ACC112 (cell line): ENCODE measurements at regions not wholly inside any gene's neighbourhood (a gene's known extent, or its start where the extent isn't known, plus 50 kb on each side); places are given as distances from the start of the nearest gene placed in this dataset.

Experiments used
- H2AFZ ChIP-seq: fragments of 200-600 bp; sonication (generic); one replicate; pipeline ENCODE4 v1.6.0; 2017; ENCODE audit warnings: antibody characterized with exemption, low read length; ENCODE audit not compliant: unreplicated experiment
- H3K27ac ChIP-seq: fragments of 200-600 bp; sonication (generic); 2 replicates; pipeline ENCODE4 v1.5.1; 2014; ENCODE audit warnings: low read depth, mild to moderate bottlenecking, antibody characterized with exemption, low read length, moderate library complexity
- H3K27me3 ChIP-seq: fragments of 200-600 bp; sonication (generic); 2 replicates; pipeline ENCODE4 v1.6.1; 2014; ENCODE audit warnings: mild to moderate bottlenecking, antibody characterized with exemption, low read length, moderate library complexity, mixed read lengths; ENCODE audit not compliant: insufficient read depth
- H3K36me3 ChIP-seq: fragments of 200-600 bp; sonication (generic); 2 replicates; pipeline ENCODE4 v1.6.1; 2016; ENCODE audit warnings: mild to moderate bottlenecking, antibody characterized with exemption, low read length, moderate library complexity, mixed read lengths; ENCODE audit not compliant: insufficient read depth
- H3K4me1 ChIP-seq: fragments of 200-600 bp; sonication (generic); one replicate; pipeline ENCODE4 v1.6.1; 2016; ENCODE audit warnings: low read length, mixed read lengths; ENCODE audit not compliant: insufficient read depth, unreplicated experiment, control insufficient read depth
- H3K4me3 ChIP-seq: fragments of 200-600 bp; sonication (generic); 2 replicates; pipeline ENCODE4 v1.5.1; 2014; ENCODE audit warnings: mild to moderate bottlenecking, low read depth, low read length
- H3K79me2 ChIP-seq: fragments of 200-600 bp; sonication (generic); one replicate; pipeline ENCODE4 v1.6.0; 2016; ENCODE audit warnings: low read length; ENCODE audit not compliant: control insufficient read depth, unreplicated experiment, insufficient read depth

DNA sequence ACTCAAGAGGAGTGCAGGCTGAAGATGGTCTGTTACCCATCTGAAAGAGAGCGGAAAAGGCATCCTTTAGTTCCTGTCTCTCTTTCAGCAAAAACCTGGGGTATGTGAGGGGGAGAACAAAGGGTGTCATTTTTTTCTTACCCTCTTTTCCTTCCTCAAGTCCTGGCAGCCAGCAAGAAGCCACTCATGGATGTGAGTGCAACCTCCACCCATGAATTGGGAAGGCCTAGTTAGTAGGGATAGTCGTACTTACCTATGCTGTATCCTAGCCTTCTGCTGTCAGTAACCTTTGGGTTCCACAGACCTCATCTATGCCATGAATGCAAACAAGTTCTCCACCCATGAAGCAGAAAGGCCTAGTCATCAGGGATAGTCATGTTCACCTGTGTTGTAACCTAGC lies 472.8 kb downstream of the ZIC1 start:
- no peak overlapping the region for H3K27ac ChIP-seq
- no peaks in the 10 kb centered on the region for H3K4me1 ChIP-seq
- no peak overlapping the region for H3K4me3 ChIP-seq
- no peaks in the 10 kb centered on the region for H3K36me3 ChIP-seq
- H3K79me2 ChIP-seq, result no peaks in the 10 kb centered on the region
- no peaks in the 10 kb centered on the region for H3K27me3 ChIP-seq
- no peak overlapping the region for H2AFZ ChIP-seq

DNA sequence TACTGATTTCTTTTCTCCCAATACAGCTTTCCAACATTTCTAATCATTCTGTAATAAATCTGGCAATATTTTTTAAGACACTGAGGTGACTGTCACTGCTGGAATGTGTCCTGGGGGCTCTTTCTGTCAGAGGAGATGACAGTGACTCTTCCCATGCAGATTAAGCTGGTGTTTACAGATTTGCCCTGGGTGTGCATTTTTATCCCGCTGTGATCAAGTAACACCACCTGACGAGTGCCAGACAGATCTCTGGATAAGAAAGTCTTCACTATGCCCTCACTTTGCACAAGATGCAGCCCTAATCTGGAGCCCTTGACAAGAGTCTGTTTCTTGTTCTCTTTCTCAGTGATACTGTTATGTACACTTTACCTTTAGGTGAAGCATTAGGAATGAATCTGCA lies 477.7 kb downstream of the ZIC1 start:
- H3K4me3 ChIP-seq, result no peak overlapping the region
- no peaks in the 10 kb centered on the region for H3K79me2 ChIP-seq
- no peaks in the 10 kb centered on the region for H3K36me3 ChIP-seq
- H3K27me3 ChIP-seq, result no peaks in the 10 kb centered on the region
- H3K27ac ChIP-seq, result no peak overlapping the region
- no peak overlapping the region for H2AFZ ChIP-seq
- H3K4me1 ChIP-seq, result no peaks in the 10 kb centered on the region

DNA sequence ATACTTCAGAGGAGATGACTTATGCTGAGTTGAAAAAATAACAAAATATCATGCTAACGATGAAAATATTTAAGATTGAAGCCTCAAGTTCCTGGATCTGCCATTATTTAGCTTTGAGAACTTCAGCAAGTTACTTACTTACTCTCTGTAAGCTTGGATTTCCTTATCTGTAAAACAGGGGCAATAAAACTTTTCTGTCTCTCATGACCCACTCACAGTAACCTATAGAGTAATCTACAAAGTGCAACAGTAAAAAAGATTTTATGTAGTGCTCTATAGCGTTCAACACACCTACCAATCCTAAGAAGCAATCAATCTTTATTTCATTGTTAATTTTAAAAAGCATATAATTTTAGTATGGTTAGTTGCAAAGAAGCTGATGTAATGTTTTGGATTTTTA lies 478.6 kb downstream of the ZIC1 start:
- H3K4me1 ChIP-seq, result no peaks in the 10 kb centered on the region
- H3K79me2 ChIP-seq, result no peaks in the 10 kb centered on the region
- no peak overlapping the region for H3K27ac ChIP-seq
- H3K27me3 ChIP-seq, result no peaks in the 10 kb centered on the region
- no peaks in the 10 kb centered on the region for H3K36me3 ChIP-seq
- H2AFZ ChIP-seq, result no peak overlapping the region
- no peak overlapping the region for H3K4me3 ChIP-seq

DNA sequence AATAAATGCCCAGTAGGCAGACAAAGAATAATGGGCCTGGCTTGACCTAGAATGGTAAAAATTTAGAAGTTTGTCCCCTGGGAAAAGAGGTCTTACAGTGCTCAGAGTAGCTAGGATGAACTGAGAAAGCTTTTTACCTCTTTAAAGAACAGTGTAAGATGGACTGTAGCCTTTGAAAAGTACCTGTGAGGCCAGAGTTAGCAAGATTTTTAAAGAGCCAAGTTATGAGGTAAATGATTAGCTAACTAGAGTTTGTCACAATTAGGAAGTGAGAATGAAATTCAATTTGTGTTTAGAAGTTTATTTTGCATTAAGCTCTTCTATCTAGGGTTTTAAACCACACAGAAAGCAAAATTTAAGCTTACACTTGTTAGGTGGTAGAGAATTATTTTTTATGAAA lies 480.9 kb downstream of the ZIC1 start:
- Histone ChIP-seq H3K36me3 (no peaks in the 10 kb centered on the region), H3K4me3 (no peak overlapping the region), H3K79me2 (no peaks in the 10 kb centered on the region), H3K4me1 (no peaks in the 10 kb centered on the region), H2AFZ (no peak overlapping the region), H3K27me3 (no peaks in the 10 kb centered on the region), H3K27ac (no peak overlapping the region)

DNA sequence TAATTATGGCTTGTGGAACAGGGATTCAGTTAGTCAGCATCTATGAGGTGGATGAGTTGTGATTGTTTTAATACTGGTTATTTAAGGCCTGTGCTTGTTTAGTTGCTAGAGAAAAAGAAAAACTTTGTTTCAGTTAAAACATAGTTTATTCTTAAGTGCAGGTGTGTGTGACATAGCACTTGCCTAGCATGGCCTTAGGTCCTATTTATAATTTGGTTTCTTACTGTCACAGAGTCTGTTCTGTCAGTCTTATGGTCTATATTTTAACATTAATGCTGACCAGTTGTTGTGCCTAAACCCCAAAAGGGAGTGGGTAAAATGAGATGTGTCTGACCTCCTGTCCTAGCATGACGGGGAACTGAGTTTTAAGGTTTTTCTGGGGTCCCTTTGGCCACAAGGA lies 486.3 kb downstream of the ZIC1 start:
- no peak overlapping the region for H3K4me3 ChIP-seq
- no peaks in the 10 kb centered on the region for H3K79me2 ChIP-seq
- H3K27ac ChIP-seq, result no peak overlapping the region
- H3K4me1 ChIP-seq, result no peaks in the 10 kb centered on the region
- H3K36me3 ChIP-seq, result no peaks in the 10 kb centered on the region
- no peaks in the 10 kb centered on the region for H3K27me3 ChIP-seq
- no peak overlapping the region for H2AFZ ChIP-seq

DNA sequence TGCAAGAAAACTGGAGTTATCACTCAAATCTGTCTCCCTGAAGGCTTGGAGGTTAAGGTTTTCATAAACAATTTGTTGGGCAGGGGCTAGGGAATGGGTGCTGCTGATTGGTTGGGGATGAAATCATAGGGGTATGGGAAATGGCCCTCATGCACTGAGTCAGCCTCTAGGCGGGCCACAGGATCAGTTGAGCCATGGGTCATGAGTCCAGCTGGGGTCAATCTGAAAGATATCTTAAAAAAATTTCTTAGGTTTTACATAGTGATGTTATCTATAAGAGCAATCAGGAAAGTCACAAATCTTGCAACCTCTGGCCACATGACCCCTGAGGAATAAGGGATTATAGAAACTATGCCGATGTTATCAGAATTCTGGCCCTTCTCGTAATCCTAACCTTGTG lies 491.7 kb downstream of the ZIC1 start:
- no peak overlapping the region for H2AFZ ChIP-seq
- H3K36me3 ChIP-seq, result no peaks in the 10 kb centered on the region
- H3K4me1 ChIP-seq, result no peaks in the 10 kb centered on the region
- H3K27me3 ChIP-seq, result no peaks in the 10 kb centered on the region
- H3K79me2 ChIP-seq, result no peaks in the 10 kb centered on the region
- no peak overlapping the region for H3K4me3 ChIP-seq
- no peak overlapping the region for H3K27ac ChIP-seq

DNA sequence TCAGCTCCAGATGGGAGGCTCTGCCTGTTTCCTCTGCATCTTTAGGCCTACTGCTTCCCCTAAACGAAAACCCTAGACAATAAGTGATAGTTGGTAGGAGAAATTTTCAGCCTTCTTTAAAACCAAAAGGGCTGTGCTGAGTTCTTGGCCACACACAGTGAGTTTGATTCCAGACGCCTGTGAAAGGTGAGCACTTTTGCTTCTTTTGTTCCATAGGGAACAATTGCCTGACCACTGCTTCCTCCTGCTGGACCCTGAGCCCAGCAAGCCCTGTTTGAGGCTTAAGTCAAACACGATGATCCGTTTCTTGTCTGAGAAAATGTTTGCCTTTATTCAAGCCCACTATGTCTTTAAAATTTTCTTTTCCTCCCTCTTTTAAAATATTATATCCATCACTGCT lies 493.9 kb downstream of the ZIC1 start:
- no peak overlapping the region for H3K4me3 ChIP-seq
- H2AFZ ChIP-seq, result no peak overlapping the region
- no peaks in the 10 kb centered on the region for H3K36me3 ChIP-seq
- no peak overlapping the region for H3K27ac ChIP-seq
- H3K27me3 ChIP-seq, result no peaks in the 10 kb centered on the region
- H3K4me1 ChIP-seq, result peaks cover 6% of the 10 kb centered on the region
- H3K79me2 ChIP-seq, result no peaks in the 10 kb centered on the region

DNA sequence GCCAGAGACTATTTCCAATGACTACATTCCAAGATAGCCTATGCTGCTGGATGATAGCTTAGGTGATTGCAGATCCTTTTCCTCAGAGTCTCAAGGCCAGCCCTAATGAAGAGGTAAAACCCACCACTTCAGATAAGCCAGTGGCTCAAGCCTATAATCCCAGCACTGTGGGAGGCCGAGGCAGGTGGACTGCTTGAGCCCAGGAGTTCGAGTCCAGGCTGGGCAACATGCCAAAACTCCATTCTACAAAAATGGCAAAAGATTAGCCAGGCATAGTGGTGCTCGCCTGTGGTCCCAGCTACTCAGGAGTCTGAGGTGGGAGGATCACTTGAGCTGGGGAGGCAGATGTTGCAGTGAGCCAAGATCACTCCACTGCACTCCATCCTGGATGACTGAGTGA lies 495.3 kb downstream of the ZIC1 start:
- Histone ChIP-seq H3K27ac (no peak overlapping the region), H3K4me3 (no peak overlapping the region), H3K79me2 (no peaks in the 10 kb centered on the region), H3K27me3 (no peaks in the 10 kb centered on the region), H3K36me3 (no peaks in the 10 kb centered on the region), H3K4me1 (peaks cover 6% of the 10 kb centered on the region), H2AFZ (no peak overlapping the region)

DNA sequence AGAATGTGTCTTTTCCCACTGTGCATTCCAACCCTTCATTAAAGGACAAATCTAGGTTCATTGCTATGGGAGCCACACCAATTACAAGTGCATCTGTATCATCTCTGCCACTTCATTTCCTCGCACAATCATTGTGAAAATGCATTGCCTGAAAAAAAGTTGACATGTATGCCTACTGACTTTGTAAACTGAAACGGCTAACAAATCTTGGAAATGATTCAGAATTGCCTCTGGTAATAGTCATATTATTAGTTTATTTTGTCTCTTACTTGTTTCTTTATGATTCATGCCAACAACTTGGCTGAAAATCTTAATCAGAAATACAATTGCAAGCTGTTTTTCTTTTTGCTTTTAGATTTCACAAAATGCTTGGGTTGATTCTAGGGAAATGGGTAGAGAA lies 497.1 kb downstream of the ZIC1 start:
- Histone ChIP-seq H3K27ac (no peak overlapping the region), H2AFZ (no peak overlapping the region), H3K36me3 (no peaks in the 10 kb centered on the region), H3K4me3 (no peak overlapping the region), H3K27me3 (no peaks in the 10 kb centered on the region), H3K4me1 (peaks cover 6% of the 10 kb centered on the region), H3K79me2 (no peaks in the 10 kb centered on the region)

DNA sequence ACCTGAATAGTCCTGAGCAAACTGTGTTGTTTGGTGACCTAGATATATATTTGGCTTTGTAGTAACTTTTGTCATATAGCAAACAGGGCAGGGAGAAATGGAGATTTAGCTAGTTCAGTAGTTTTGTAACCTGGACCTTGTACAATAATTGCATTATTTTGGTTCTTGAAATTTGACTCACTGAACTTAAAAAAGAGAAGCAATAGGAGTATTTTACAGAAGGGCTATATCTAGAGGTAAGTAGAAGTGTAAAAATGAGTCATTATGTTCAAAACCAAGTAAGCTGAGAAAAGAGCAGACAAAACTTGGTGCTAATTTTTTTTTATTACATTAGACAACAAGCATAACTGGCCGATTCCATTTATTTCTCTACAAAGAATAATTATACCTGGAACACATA lies 505.4 kb downstream of the ZIC1 start:
- no peaks in the 10 kb centered on the region for H3K36me3 ChIP-seq
- H3K4me3 ChIP-seq, result no peak overlapping the region
- no peaks in the 10 kb centered on the region for H3K79me2 ChIP-seq
- H3K27ac ChIP-seq, result no peak overlapping the region
- H3K27me3 ChIP-seq, result no peaks in the 10 kb centered on the region
- H3K4me1 ChIP-seq, result no peaks in the 10 kb centered on the region
- no peak overlapping the region for H2AFZ ChIP-seq

DNA sequence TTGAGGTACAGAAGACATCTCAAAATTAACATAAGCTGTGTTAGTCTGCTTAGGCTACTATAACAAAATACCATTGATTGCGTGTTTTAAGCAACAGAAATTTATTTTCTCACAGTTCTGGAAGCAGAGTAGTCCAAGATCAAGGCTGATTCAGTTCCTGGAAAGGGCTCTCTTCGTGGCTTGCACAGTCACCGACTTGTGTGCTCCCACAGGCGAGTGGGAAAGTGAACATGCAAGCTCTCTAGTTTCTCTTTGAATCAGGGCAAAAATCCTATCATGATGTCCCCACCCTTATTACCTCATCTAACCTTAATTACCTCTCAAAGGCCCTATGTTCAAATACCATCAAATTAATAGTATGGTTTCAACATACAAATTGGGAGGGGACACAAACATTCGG lies 505.9 kb downstream of the ZIC1 start:
- Histone ChIP-seq H3K79me2 (no peaks in the 10 kb centered on the region), H3K4me1 (no peaks in the 10 kb centered on the region), H2AFZ (no peak overlapping the region), H3K27me3 (no peaks in the 10 kb centered on the region), H3K36me3 (no peaks in the 10 kb centered on the region), H3K27ac (no peak overlapping the region), H3K4me3 (no peak overlapping the region)

DNA sequence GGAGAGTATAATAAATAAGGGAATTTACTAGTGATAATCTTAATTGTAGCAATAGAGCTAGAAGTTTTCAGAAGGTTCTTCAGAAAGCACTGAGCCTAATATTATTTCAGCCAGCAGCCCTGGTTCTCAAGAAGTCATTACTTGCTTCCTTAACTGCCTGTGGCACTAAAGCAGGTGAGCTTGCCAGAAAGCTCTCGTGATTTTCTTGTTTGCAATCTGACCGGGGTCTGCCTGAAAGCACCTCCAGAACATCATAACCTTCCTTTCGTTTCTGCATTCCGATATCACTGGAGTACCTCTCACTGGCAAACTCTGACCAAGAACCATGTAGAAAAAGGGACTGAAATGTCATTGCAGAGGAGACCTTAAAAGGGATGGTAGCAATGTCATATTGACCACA lies 510.3 kb downstream of the ZIC1 start:
- no peaks in the 10 kb centered on the region for H3K27me3 ChIP-seq
- no peaks in the 10 kb centered on the region for H3K36me3 ChIP-seq
- H3K79me2 ChIP-seq, result no peaks in the 10 kb centered on the region
- H3K4me3 ChIP-seq, result no peak overlapping the region
- no peak overlapping the region for H2AFZ ChIP-seq
- H3K27ac ChIP-seq, result no peak overlapping the region
- no peaks in the 10 kb centered on the region for H3K4me1 ChIP-seq
